Natural killer cell (primary cell): ENCODE measurements at regions not wholly inside any gene's neighbourhood (a gene's known extent, or its start where the extent isn't known, plus 50 kb on each side); places are given as distances from the start of the nearest gene placed in this dataset.

Experiments
- ATAC-seq, 3 donors: fragments of 150-1000 bp in 2 of 3; fragments of 200-7000 bp in 1 of 3; cut with Tn5 transposase; 1 replicate in 1 of 3; 2 replicates in 2 of 3; pipeline ENCODE4 v1.10.0; 2021; ENCODE audit warnings: mild to moderate bottlenecking in 2 of 3, moderate library complexity in 2 of 3
- DNase-seq, 2 donors: peaks; one replicate each; pipeline versions ENCODE4 v3.0.0 to v3.0.0-alpha.2; 2013 to 2021; ENCODE audit warnings: mixed read lengths in 1 of 2
- H3K27ac ChIP-seq: one replicate; pipeline ENCODE4 v1.5.1; 2013; ENCODE audit warnings: mild to moderate bottlenecking, low read length
- H3K27me3 ChIP-seq: one replicate; pipeline ENCODE4 v1.6.1; 2013; ENCODE audit warnings: low read length; ENCODE audit not compliant: control insufficient read depth, insufficient read depth
- H3K36me3 ChIP-seq: one replicate; pipeline ENCODE4 v1.6.1; 2013; ENCODE audit warnings: low read length; ENCODE audit not compliant: control insufficient read depth, insufficient read depth
- H3K4me1 ChIP-seq: one replicate; pipeline ENCODE4 v1.6.1; 2013; ENCODE audit warnings: low read length; ENCODE audit not compliant: control insufficient read depth, insufficient read depth
- H3K4me3 ChIP-seq: one replicate; pipeline ENCODE4 v1.5.1; 2013; ENCODE audit warnings: low read length
- H3K9me3 ChIP-seq: one replicate; pipeline ENCODE4 v1.6.1; 2013; ENCODE audit warnings: low read length; ENCODE audit not compliant: control insufficient read depth, insufficient read depth
- H3K27ac Mint-ChIP-seq, 2 donors: one replicate each; pipeline ENCODE4 v1.8.0; 2022; ENCODE audit warnings: mild to moderate bottlenecking in 2 of 2, mixed read lengths in 2 of 2, moderate library complexity in 1 of 2
- H3K27me3 Mint-ChIP-seq, 2 donors: one replicate each; pipeline ENCODE4 v1.8.0; 2022; ENCODE audit warnings: low read depth in 2 of 2, mixed read lengths in 2 of 2
- H3K36me3 Mint-ChIP-seq: one replicate; pipeline ENCODE4 v1.8.0; 2022; ENCODE audit warnings: mixed read lengths
- H3K4me1 Mint-ChIP-seq, 2 donors: one replicate each; pipeline ENCODE4 v1.8.0; 2022; ENCODE audit warnings: mixed read lengths in 2 of 2
- H3K4me3 Mint-ChIP-seq: one replicate; pipeline ENCODE4 v1.8.0; 2022; ENCODE audit warnings: mild to moderate bottlenecking, moderate library complexity, mixed read lengths
- H3K9me3 Mint-ChIP-seq, 2 donors: one replicate each; pipeline ENCODE4 v1.8.0; 2022; ENCODE audit warnings: mixed read lengths in 2 of 2
- WGBS: methylation state at CpG from one replicate; pipeline ENCODE4 v1.1.7; 2013; ENCODE audit warnings: missing lambda C conversion rate; ENCODE audit not compliant: insufficient coverage; 5-methylcytosine and 5-hydroxymethylcytosine counted together
- intact Hi-C: fragments of 100-400 bp; cut with micrococcal nuclease; formaldehyde crosslinking; loops from one replicate; pipeline ENCODE4 v1.14.2; 2022
- TF ChIP-seq, protein P1 (sequence below): fragments of 200-600 bp; IDR thresholded peaks from one replicate; pipeline ENCODE4 v1.8.0; 2022; ENCODE audit warnings: antibody characterized with exemption

DNA sequence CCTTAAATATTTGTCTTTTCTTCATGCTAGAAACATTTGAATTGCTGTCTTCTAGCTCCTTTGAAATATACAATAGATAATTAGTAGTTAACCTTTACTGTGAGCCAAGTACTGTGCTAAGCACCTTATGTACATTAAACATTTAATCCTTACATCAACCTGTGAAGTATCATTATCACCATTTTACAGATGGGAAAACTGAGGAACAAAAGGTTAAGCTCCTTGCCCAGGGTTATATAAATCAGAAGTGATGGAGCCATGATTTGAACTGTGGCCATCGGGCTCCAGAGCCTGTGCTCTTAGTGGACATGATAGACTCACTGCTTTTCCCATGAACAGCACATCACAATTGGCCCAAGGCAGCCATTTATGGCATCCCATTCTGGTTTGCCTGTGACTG lies 140.9 kb downstream of the UNC5CL start:
- 75% methylated on average over 1 of the region's 1 CpG for WGBS

DNA sequence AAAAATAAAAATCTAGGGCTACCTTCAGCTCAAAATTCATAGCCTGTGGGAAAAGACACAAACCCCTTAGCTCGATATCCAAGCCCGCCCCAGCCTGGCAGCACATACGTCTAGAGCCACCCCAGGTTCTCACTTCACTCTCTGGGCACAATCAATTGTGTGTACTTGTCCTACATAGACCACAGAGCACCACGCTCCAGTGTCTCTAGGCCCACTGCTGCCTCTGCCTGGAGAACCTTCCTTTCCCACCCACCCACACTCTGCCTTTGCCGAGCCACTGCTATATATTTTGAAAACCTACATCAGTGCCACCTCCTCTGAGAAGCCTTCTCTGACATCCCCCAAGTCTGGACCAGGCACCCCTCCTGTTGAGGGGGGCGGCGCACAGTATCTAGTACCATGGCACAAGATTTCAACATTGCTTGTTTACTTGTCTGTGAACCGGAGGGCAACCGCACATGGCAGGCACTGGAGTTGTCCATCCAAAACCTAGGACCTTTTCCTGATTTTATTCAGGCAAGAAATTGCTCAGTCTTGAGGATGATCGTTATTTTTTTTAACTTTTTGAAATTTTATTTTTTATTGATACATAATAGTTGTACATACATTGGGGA lies 141.5 kb downstream of the UNC5CL start:
- intact Hi-C loops: no loop called here
- H3K4me3 Mint-ChIP-seq: no peak overlapping the region
- H3K27ac ChIP-seq: no peak overlapping the region
- no peaks in the 10 kb centered on the region for H3K36me3 Mint-ChIP-seq
- H3K9me3 Mint-ChIP-seq: no peaks in the 10 kb centered on the region
- no peaks in the 10 kb centered on the region for H3K27me3 ChIP-seq
- no peaks in the 10 kb centered on the region for H3K36me3 ChIP-seq
- no peak overlapping the region for H3K4me3 ChIP-seq
- H3K9me3 ChIP-seq: no peaks in the 10 kb centered on the region
- no peak overlapping the region for H3K27ac Mint-ChIP-seq
- TF ChIP-seq, protein P1, sequence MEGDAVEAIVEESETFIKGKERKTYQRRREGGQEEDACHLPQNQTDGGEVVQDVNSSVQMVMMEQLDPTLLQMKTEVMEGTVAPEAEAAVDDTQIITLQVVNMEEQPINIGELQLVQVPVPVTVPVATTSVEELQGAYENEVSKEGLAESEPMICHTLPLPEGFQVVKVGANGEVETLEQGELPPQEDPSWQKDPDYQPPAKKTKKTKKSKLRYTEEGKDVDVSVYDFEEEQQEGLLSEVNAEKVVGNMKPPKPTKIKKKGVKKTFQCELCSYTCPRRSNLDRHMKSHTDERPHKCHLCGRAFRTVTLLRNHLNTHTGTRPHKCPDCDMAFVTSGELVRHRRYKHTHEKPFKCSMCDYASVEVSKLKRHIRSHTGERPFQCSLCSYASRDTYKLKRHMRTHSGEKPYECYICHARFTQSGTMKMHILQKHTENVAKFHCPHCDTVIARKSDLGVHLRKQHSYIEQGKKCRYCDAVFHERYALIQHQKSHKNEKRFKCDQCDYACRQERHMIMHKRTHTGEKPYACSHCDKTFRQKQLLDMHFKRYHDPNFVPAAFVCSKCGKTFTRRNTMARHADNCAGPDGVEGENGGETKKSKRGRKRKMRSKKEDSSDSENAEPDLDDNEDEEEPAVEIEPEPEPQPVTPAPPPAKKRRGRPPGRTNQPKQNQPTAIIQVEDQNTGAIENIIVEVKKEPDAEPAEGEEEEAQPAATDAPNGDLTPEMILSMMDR: no peak
- ATAC-seq: no peak
- H3K4me1 Mint-ChIP-seq: no peaks in the 10 kb centered on the region
- WGBS: 89% methylated on average over 9 of the region's 10 CpGs
- no peaks in the 10 kb centered on the region for H3K4me1 ChIP-seq
- peaks cover 0 to 6% of the 10 kb centered on the region in 2 donors for H3K27me3 Mint-ChIP-seq
- DNase-seq: no peak

More for the DNA sequence above, 140.9 kb downstream of the UNC5CL start:
- no peak overlapping the region for H3K4me3 Mint-ChIP-seq
- H3K9me3 Mint-ChIP-seq: no peaks in the 10 kb centered on the region
- peaks cover 4 to 8% of the 10 kb centered on the region in 2 donors for H3K27me3 Mint-ChIP-seq
- ATAC-seq (peak in 1 of 3 donors; percentile 11), DNase-seq (no peak)
- no peak overlapping the region for H3K27ac Mint-ChIP-seq
- no peaks in the 10 kb centered on the region for H3K27me3 ChIP-seq
- no peak overlapping the region for H3K27ac ChIP-seq
- H3K4me3 ChIP-seq: no peak overlapping the region
- intact Hi-C loops: no loop called here
- H3K4me1 Mint-ChIP-seq: no peaks in the 10 kb centered on the region
- no peaks in the 10 kb centered on the region for H3K9me3 ChIP-seq
- H3K4me1 ChIP-seq: no peaks in the 10 kb centered on the region
- TF ChIP-seq, protein P1: no peak
- H3K36me3 Mint-ChIP-seq: no peaks in the 10 kb centered on the region
- no peaks in the 10 kb centered on the region for H3K36me3 ChIP-seq

DNA sequence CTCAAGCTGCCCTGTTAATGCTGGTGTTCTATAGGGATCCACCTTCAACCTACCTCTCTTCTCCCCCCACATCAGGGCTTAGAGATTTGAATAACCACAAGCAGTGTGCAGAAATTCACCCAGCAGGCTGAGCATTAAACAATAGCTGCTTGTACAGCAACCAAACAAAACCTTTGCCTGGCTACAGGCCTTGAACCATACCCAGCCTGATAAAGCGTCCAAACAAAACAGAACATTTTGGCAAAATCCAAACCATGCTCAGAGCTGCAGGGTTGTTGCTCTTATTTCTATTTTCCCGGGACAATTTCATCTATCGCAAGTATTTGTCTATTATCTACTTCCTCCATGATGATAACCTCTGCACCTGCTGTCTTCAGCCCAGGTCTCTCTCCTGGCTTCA lies 142.3 kb downstream of the UNC5CL start:
- intact Hi-C loops: no loop called here

More for the DNA sequence above, 142.3 kb downstream of the UNC5CL start:
- H3K27me3 ChIP-seq: no peaks in the 10 kb centered on the region
- H3K9me3 Mint-ChIP-seq: no peaks in the 10 kb centered on the region
- DNase-seq: no peak
- no peak overlapping the region for H3K4me3 ChIP-seq
- no peak overlapping the region for H3K27ac ChIP-seq
- H3K4me3 Mint-ChIP-seq: no peak overlapping the region
- TF ChIP-seq, protein P1: no peak
- H3K27me3 Mint-ChIP-seq: peaks cover 0 to 6% of the 10 kb centered on the region in 2 donors
- H3K36me3 ChIP-seq: no peaks in the 10 kb centered on the region
- no peaks in the 10 kb centered on the region for H3K9me3 ChIP-seq
- 84% methylated on average over 3 of the region's 3 CpGs for WGBS
- H3K27ac Mint-ChIP-seq: no peak overlapping the region
- ATAC-seq: no peak
- H3K4me1 Mint-ChIP-seq: no peaks in the 10 kb centered on the region
- H3K36me3 Mint-ChIP-seq: no peaks in the 10 kb centered on the region
- no peaks in the 10 kb centered on the region for H3K4me1 ChIP-seq
